ENCODE measurements at regions not wholly inside any gene's neighbourhood (a gene's known extent, or its start where the extent isn't known, plus 50 kb on each side); places are given as distances from the start of the nearest gene placed in this dataset.
"Not testable (repeated sequence)": the region's sequence is repeated elsewhere in the genome, so short reads cannot be mapped to it uniquely, and the experiment has no call there.

DNA sequence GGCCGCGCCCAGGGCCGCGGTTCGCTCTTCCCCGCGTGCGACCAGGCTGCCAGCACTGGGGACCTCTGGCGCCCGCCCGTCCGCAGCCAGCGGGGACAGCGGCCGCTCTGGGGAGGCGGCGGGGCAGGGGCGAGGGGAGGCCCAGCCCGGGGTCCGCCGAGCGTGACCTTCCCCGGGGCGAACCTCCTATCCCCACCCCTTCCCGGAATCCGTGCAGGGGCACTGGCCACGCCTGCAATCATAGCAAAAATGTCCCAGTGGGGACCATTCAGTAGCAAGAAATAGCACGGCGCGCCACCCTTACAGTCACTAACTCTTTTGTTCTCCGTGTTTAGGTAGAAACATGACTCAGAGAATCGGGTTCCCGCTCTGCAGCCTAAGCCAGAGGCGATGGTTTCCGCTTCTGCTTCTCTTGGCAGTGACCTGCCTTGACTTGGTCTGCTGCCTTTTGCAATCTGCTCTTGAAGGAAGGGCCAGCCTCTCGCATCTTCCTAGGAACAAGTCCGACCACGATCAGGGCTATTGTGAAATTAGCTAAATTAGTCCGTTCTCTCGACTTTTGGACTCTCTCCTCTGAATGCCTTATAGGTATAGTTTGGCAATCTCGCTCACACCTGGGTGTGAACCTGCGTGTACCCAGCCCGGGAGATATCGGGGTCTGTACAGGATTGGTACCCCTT, 79.3 kb upstream of the ACBD5 start:
- DNase-seq (peak; percentile 37 to 60 (median 41)), ATAC-seq (ENCODE audit: insufficient read depth, low FRiP score) (peak; percentile 87)
- Histone ChIP-seq H3K9ac (ENCODE audit: insufficient read depth in 1 of 2, low read length in 2 of 2) (no peak overlapping the region), H3K4me1 (ENCODE audit: control insufficient read depth in 5 of 5, insufficient read depth in 5 of 5, low read length in 5 of 5) (peaks cover 0 to 5% (median 0%) of the 10 kb centered on the region in 5 donors), H3K27me3 (ENCODE audit: control insufficient read depth in 3 of 3, insufficient read depth in 3 of 3, low read length in 2 of 3) (peaks cover 0 to 5% (median 0%) of the 10 kb centered on the region in 3 donors), H3K36me3 (ENCODE audit: control insufficient read depth in 4 of 4, insufficient read depth in 4 of 4, low read length in 4 of 4) (no peaks in the 10 kb centered on the region), H3K4me3 (peak overlapping the region; percentile 31), H3K27ac (ENCODE audit: low read depth in 1 of 2, low read length in 1 of 2) (peak overlapping the region in 1 of 2 donors; percentile 53), H3K9me3 (ENCODE audit: control insufficient read depth in 4 of 4, insufficient read depth in 3 of 4, low read length in 3 of 4) (no peaks in the 10 kb centered on the region)
- TF ChIP-seq CTCF (IDR thresholded peaks at IDR 0.05; ENCODE audit: control extremely low read depth, extremely low read depth) = no peak
- 24 to 31% methylated on average over 44 of the region's 44 CpGs for WGBS, 2 donors

DNA sequence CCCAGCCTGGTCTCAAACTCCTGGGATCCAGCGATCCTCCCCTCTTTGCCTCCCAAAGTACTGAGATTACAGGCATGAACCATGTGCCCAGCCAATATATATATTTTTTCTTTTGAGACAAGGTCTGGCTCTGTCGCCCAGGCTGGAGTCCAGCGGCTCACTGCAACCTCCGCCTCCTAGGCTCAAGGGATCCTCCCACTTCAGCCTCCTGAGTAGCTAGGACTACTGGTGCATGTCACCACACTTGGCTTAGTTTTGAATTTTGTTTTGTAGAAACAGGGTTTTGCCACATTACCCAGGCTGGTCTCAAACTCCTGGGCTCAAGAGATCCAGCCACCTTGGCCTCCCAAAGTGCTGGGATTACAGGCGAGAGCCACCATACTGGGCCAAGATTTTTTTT, 78.5 kb upstream of the ACBD5 start:
- not testable (repeated sequence) for H3K27me3 ChIP-seq (ENCODE audit: control insufficient read depth in 3 of 3, insufficient read depth in 3 of 3, low read length in 2 of 3); H3K27ac ChIP-seq (ENCODE audit: low read depth in 1 of 2, low read length in 1 of 2); H3K4me1 ChIP-seq (ENCODE audit: control insufficient read depth in 5 of 5, insufficient read depth in 5 of 5, low read length in 5 of 5); H3K4me3 ChIP-seq; H3K36me3 ChIP-seq (ENCODE audit: control insufficient read depth in 4 of 4, insufficient read depth in 4 of 4, low read length in 4 of 4); H3K9me3 ChIP-seq (ENCODE audit: control insufficient read depth in 4 of 4, insufficient read depth in 3 of 4, low read length in 3 of 4); DNase-seq; H3K9ac ChIP-seq (ENCODE audit: insufficient read depth in 1 of 2, low read length in 2 of 2); ATAC-seq (ENCODE audit: insufficient read depth, low FRiP score)
- WGBS, 2 donors = 91 to 96% methylated on average over 5 of the region's 5 CpGs

GRCh38 chr10:27315082-27315481, 74.5 kb upstream of the ACBD5 start:
- H3K9me3 ChIP-seq (ENCODE audit: control insufficient read depth in 4 of 4, insufficient read depth in 3 of 4, low read length in 3 of 4); H3K4me3 ChIP-seq; H3K27me3 ChIP-seq (ENCODE audit: control insufficient read depth in 3 of 3, insufficient read depth in 3 of 3, low read length in 2 of 3); H3K9ac ChIP-seq (ENCODE audit: insufficient read depth in 1 of 2, low read length in 2 of 2); H3K36me3 ChIP-seq (ENCODE audit: control insufficient read depth in 4 of 4, insufficient read depth in 4 of 4, low read length in 4 of 4); ATAC-seq (ENCODE audit: insufficient read depth, low FRiP score); H3K27ac ChIP-seq (ENCODE audit: low read depth in 1 of 2, low read length in 1 of 2); DNase-seq; H3K4me1 ChIP-seq (ENCODE audit: control insufficient read depth in 5 of 5, insufficient read depth in 5 of 5, low read length in 5 of 5): not testable (repeated sequence)
- WGBS, 2 donors = 45 to 63% methylated on average over 2 of the region's 2 CpGs

GRCh38 chr10:27313586-27313985, 73.0 kb upstream of the ACBD5 start:
- H3K27ac ChIP-seq (ENCODE audit: low read depth in 1 of 2, low read length in 1 of 2); H3K9me3 ChIP-seq (ENCODE audit: control insufficient read depth in 4 of 4, insufficient read depth in 3 of 4, low read length in 3 of 4); ATAC-seq (ENCODE audit: insufficient read depth, low FRiP score); H3K4me1 ChIP-seq (ENCODE audit: control insufficient read depth in 5 of 5, insufficient read depth in 5 of 5, low read length in 5 of 5); H3K27me3 ChIP-seq (ENCODE audit: control insufficient read depth in 3 of 3, insufficient read depth in 3 of 3, low read length in 2 of 3); H3K4me3 ChIP-seq; DNase-seq; H3K36me3 ChIP-seq (ENCODE audit: control insufficient read depth in 4 of 4, insufficient read depth in 4 of 4, low read length in 4 of 4); H3K9ac ChIP-seq (ENCODE audit: insufficient read depth in 1 of 2, low read length in 2 of 2): not testable (repeated sequence)
- 82 to 94% methylated on average over 3 of the region's 3 CpGs for WGBS, 2 donors

DNA sequence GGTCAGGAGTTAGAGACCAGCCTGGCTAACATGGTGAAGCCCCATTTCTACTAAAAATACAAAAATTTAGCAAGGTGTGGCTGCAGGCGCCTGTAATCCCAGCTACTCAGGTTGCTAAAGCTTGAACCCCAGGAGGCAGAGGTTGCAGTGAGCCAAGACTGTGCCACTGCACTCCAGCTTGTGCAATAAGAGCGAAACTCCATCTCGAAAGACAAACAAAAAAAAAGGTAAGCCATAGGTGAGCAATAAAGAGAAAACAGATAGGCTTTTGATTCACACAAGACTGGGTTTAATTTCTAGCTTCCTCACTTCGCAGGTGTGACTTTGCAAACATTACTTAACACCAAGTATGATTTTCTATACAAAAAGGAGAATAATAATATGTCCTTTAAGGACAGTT, 72.3 kb upstream of the ACBD5 start:
- no peak overlapping the region for H3K9ac ChIP-seq (ENCODE audit: insufficient read depth in 1 of 2, low read length in 2 of 2)
- no peak for TF ChIP-seq CTCF (IDR thresholded peaks at IDR 0.05; ENCODE audit: control extremely low read depth, extremely low read depth)
- no peak overlapping the region for H3K27ac ChIP-seq (ENCODE audit: low read depth in 1 of 2, low read length in 1 of 2)
- DNase-seq (no peak), ATAC-seq (ENCODE audit: insufficient read depth, low FRiP score) (no peak)
- WGBS, 2 donors = 83 to 88% methylated on average over 4 of the region's 4 CpGs
- H3K4me1 ChIP-seq (ENCODE audit: control insufficient read depth in 5 of 5, insufficient read depth in 5 of 5, low read length in 5 of 5) = no peaks in the 10 kb centered on the region
- no peaks in the 10 kb centered on the region for H3K36me3 ChIP-seq (ENCODE audit: control insufficient read depth in 4 of 4, insufficient read depth in 4 of 4, low read length in 4 of 4)
- no peak overlapping the region for H3K4me3 ChIP-seq
- peaks cover 0 to under 1% (median 0%) of the 10 kb centered on the region in 3 donors for H3K27me3 ChIP-seq (ENCODE audit: control insufficient read depth in 3 of 3, insufficient read depth in 3 of 3, low read length in 2 of 3)
- no peaks in the 10 kb centered on the region for H3K9me3 ChIP-seq (ENCODE audit: control insufficient read depth in 4 of 4, insufficient read depth in 3 of 4, low read length in 3 of 4)

DNA sequence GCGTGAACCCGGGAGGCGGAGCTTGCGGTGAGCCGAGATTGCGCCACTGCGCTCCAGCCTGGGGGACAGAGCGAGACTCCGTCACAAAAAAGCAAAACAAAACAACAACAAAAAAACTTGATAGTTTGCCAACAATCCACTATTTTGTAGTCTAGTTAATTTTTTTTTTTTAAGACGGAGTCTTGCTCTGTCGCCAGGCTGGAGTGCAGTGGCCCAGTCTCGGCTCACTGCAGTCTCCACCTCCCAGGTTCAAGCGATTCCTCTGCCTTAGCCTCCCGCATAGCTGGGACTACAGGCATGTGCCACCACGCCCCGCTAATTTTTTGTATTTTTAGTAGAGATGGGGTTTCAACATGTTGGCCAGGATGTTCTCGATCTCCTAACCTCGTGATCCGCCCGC, 71.2 kb upstream of the ACBD5 start:
- not testable (repeated sequence) for H3K9ac ChIP-seq (ENCODE audit: insufficient read depth in 1 of 2, low read length in 2 of 2); DNase-seq; H3K36me3 ChIP-seq (ENCODE audit: control insufficient read depth in 4 of 4, insufficient read depth in 4 of 4, low read length in 4 of 4); H3K4me3 ChIP-seq; ATAC-seq (ENCODE audit: insufficient read depth, low FRiP score); H3K27ac ChIP-seq (ENCODE audit: low read depth in 1 of 2, low read length in 1 of 2); H3K27me3 ChIP-seq (ENCODE audit: control insufficient read depth in 3 of 3, insufficient read depth in 3 of 3, low read length in 2 of 3); H3K9me3 ChIP-seq (ENCODE audit: control insufficient read depth in 4 of 4, insufficient read depth in 3 of 4, low read length in 3 of 4); H3K4me1 ChIP-seq (ENCODE audit: control insufficient read depth in 5 of 5, insufficient read depth in 5 of 5, low read length in 5 of 5)
- WGBS, 2 donors = 95% methylated on average over 20 of the region's 20 CpGs

GRCh38 chr10:27298522-27298850, 57.9 kb upstream of the ACBD5 start:
- 40 to 56% methylated on average over 4 of the region's 4 CpGs for WGBS, 2 donors

More at GRCh38 chr10:27298522-27298850, 57.9 kb upstream of the ACBD5 start:
- not testable (repeated sequence) for H3K9ac ChIP-seq (ENCODE audit: insufficient read depth in 1 of 2, low read length in 2 of 2); DNase-seq; H3K4me3 ChIP-seq; H3K36me3 ChIP-seq (ENCODE audit: control insufficient read depth in 4 of 4, insufficient read depth in 4 of 4, low read length in 4 of 4); H3K9me3 ChIP-seq (ENCODE audit: control insufficient read depth in 4 of 4, insufficient read depth in 3 of 4, low read length in 3 of 4); H3K27me3 ChIP-seq (ENCODE audit: control insufficient read depth in 3 of 3, insufficient read depth in 3 of 3, low read length in 2 of 3); H3K27ac ChIP-seq (ENCODE audit: low read depth in 1 of 2, low read length in 1 of 2); ATAC-seq (ENCODE audit: insufficient read depth, low FRiP score); H3K4me1 ChIP-seq (ENCODE audit: control insufficient read depth in 5 of 5, insufficient read depth in 5 of 5, low read length in 5 of 5)
